Erythroblast (primary cell): ENCODE measurements at regions not wholly inside any gene's neighbourhood (a gene's known extent, or its start where the extent isn't known, plus 50 kb on each side); places are given as distances from the start of the nearest gene placed in this dataset.

Experiments
- GATA1 ChIP-seq: IDR thresholded peaks from 2 replicates; pipeline ENCODE4 v1.6.1; 2011; ENCODE audit warnings: low read depth, mild to moderate bottlenecking, control low read depth, low read length, moderate library complexity
- POLR2A ChIP-seq: IDR thresholded peaks from 2 replicates; pipeline ENCODE4 v1.6.1; 2011; ENCODE audit warnings: mild to moderate bottlenecking, low read length

- TF ChIP-seq POLR2A (no peak), GATA1 (no peak)
Observed at GRCh38 chr2:19811186-19811585, 90.6 kb downstream of the TTC32 start.
